NCI-H2227 (cell line): ENCODE measurements at regions not wholly inside any gene's neighbourhood (a gene's known extent, or its start where the extent isn't known, plus 50 kb on each side); places are given as distances from the start of the nearest gene placed in this dataset.
"Not testable (repeated sequence)": the region's sequence is repeated elsewhere in the genome, so short reads cannot be mapped to it uniquely, and the experiment has no call there.

Experiments used
- DNase-seq: peaks from one replicate; lab custom pipeline; 2025; ENCODE audit not compliant: unreplicated experiment; lab: John Stamatoyannopoulos, UW

DNA sequence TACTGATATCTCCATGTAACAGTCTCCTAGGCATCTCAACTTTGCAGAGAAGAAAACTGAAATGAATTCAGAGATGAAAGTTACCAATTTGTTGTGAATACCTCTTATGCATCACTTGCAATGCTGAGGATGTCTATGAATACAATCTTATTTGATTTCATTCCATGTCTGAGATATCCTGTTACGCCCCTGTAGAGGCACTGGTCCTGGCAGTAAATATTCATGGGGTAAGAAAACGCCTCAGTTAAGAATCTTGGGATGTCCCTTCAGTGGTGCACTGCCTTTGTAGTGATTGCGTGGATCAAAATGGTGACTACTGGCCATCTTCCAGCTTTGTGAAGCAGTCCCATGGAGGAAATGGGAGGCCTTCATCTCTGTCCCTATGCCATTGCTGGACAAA, 229.1 kb upstream of the C9orf72 start:
- no peak for DNase-seq

DNA sequence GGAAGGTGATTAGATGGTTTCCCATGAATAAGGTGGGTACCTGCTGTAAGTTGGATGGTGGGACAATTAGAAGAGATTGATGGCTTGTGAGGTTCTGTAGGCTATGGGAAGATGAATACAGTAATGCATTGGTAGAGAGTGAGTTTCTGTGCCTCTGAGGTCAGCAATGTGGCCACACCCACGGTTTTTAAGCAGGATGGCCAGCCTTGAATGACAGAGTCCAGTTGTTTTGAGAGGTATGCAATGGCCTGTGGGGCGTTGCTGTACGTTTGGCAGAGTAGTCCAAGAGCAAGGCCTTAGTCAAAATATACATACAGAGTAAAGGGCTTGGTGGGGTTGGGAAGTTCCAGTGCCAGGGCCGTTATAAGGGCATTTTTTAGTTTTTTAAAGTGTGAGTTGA, 235.6 kb upstream of the C9orf72 start:
- no peak for DNase-seq

DNA sequence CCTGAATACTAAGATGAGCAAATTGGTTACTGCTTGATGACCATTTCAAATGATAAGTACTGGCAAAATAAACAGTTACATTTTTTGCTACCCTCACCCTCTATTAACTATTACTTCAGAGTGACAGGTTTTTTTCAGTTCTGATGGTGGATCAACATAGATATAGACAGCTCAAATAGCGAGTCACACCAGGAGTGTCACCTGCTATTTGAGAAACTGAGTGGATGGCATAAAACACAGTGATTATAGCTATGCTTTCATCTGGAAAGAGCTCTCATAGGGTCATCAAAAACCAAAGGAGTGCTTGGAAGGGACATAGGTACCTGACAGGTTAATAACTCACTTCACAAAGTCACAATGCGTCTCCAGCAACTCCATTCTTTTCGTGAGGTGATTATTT, 244.5 kb upstream of the C9orf72 start:
- no peak for DNase-seq

DNA sequence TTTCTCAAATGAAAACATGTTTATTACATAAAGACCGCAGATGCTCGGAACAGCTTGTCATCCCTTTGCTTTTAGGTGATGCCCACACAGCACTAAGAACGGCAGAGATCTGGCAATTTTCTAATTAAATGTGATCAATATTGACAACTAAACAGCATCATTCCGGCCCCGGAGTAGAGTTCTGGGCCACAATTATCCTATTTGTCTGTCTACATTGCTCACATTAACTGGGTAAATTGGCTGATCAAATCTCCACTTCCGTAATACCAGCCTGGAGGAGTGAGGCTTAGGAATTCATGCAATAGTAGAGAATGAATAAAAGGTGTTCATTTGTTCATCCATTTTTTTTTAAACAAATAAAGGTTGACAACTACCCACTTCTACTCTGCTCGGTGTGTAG, 245.1 kb upstream of the C9orf72 start:
- no peak for DNase-seq

DNA sequence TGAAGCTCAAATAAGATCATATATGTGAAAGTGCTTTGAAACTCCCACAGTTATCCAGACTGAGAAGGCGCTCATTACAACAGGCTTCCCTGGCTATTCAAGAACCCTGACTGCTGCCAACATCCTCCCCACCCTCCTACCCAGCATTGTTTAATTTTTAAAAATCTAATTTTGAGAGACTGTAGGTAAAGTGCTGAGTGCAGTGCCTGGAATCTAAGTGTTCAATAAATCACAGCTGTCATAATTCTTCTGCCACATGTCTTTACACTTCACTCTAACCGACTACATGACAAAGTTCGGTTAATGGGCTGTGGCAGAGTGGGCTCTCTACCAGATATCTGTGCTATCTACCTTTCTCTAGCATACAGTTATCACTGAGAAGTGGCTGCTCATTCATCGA, 255.6 kb upstream of the C9orf72 start:
- DNase-seq: no peak

DNA sequence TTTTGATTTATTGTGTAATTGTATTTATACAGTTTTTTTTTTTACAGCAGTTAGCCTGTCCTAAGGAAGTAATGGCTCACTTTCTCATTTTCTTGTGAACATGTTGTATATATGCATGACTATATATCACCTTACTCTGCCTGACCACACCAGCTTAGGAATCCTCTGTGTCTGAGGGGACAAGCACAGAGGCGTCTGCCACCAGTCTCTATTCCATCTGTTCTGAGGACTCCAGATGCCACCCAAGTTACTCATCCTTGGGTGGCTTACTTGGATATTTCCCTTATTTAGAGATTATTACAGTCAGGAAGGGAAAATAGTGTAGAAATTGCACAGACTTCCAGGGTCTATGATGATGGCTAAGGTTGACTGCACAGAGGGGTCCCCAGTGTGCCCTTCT, 256.3 kb upstream of the C9orf72 start:
- DNase-seq: no peak

DNA sequence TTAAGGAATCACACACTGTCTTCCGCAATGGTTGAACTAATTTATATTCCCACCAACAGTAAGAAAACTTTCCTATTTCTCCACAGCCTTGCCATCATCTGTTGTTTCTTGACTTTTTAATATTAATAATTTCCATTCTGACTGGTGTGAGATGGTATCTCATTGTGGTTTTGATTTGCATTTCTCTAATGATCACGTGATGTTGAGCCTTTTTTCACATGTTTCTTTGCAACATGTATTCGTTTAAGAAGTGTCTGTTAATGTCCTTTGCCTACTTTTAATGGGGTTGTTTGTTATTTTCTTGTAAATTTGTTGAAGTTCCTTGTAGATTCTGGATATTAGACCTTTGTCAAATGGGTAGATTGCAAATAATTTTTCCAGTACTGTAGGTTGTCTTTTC, 258.8 kb upstream of the C9orf72 start:
- not testable (repeated sequence) for DNase-seq

DNA sequence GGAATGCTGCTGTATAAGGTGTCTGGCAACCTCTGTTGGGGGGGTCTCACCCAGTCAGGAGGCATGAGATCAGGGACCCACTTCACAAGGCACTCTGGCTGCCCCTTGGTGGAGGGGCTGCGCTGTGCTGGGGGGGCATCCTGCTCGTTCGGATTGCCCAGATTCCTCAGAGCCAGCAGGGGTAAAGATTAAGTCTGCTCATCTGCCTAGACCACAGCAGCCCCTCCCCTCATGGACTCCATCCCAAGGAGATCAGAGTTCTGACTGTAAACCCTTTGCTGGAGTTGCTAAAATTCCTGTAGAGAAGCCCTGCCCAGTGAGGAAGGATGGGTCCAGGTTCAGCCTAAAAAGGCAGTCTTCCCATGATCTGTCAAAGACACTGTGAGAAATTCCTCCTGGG, 262.0 kb upstream of the C9orf72 start:
- DNase-seq: no peak

DNA sequence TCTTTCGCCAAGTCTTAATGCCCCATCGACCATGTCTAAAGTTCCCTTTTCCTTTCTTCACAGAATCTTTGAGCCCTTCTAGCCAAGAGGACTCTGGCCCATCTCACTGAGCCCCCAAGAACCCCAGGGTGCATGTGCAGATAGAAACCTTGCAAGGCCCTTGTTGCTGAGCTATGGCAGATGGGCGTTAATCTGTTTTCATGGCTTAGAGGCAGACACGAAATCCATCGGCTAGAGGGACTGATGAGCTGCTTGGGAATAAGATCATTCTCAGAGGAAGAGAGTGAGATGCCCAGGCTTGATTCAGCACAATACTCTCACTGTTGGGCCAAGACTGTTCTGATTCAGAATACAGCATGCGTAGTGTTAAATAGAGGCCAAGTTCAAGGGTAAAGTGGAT, 262.5 kb upstream of the C9orf72 start:
- no peak for DNase-seq

DNA sequence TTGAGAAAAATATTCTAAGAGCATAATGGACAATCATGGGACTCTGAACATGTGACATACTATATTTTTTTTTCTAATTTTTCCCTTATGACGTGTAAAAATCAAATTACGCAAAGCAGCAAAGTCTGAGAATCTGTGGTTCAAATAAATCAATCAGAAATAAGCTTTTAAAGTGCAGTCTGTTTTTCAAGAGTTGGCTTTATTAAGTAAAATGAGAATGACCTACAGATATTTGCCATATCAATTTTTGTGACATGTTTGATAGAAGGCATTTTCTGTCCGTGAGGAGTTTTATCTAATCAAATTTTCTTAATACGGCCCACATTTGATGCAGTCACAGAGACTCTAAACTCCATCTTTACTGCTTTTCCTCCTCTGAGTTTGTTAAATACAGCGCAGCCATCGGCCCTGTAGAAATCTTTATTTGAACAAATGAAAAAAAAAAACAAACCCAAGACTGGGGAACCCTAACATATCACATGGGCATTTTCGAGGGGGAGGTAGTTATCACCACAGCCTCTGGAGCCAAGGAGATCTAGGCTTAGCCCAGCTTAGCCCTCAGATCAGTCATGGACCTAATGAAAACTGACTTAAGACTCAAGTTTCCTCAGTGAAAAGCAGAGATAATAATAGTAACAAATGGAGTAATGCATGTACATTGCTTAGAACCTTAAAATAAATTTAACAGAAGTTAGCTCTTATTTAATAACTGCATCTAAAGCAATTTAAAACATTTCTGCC, 263.6 kb upstream of the C9orf72 start:
- DNase-seq: no peak

DNA sequence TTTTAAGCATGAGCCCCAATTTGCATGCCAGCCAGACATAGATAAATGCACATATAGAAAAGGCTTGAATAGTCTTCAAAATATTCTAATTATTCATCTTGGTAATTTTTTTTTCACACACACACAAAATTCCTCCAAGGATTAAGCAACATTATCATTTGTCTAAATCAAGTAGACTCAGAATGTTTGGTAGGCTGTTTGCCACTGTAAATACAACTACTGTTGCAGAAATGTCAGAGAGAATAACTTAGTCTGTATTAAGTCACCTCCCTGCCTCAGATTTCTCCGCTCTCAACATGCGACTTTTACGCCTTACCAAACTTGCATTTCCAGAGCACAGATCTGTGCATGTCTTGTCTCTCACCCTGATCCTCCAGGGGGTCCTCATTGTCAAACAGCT, 265.6 kb upstream of the C9orf72 start:
- DNase-seq: no peak

DNA sequence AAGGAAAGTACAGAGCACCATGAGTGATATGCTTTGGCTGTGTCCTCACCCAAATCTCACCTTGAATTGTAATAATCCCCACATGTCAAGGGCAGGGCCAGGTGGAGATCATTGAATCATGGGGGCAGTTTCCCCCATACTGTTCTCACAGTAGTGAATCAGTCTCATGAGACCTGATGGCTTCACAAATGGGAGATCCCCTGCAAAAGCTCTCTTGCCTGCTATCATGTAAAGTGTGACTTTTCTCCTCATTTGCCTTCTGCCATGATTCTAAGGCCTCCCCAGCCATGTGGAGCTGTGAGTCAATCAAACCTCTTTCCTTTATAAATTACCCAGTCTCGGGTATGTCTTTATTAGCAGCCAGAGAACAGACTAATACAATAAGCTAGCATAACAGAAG, 266.5 kb upstream of the C9orf72 start:
- DNase-seq: not testable (repeated sequence)

DNA sequence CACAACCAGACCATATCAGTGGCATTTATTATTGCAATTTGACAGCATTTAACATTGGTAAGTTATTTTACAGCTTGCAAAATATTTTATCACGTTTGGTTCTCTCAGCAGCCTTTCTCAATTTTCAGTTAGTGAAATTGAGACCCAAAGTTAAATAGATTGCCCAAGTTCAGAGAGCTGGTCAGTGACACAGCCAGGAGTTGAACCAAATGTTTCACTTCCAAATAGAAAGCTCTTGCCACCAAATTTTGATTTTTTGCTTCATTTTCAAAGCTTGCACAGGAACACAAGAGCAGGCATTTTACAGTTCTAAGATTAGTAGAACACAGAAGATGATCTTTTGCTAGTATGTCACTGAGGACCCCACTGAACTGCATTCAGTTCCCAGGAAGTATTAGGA, 271.5 kb upstream of the C9orf72 start:
- DNase-seq: no peak

DNA sequence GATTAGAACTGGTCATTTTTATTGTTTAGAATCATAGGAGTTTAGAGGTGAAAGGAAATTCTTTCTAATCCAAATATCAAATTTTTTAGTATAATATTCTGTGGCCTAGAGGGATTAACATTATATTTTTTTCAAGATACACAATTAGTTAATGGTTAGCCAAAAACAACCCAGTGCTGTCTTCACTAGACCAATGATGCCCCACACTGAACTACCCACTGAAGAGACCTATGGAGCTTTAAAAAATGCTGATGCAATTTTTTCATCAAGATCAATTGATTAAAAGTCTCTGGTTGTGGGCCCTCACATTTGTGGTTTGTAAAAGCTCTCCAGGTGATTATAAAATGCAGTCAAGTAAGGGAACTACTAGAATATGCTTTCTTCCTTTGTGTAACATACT, 274.1 kb upstream of the C9orf72 start:
- DNase-seq: no peak

DNA sequence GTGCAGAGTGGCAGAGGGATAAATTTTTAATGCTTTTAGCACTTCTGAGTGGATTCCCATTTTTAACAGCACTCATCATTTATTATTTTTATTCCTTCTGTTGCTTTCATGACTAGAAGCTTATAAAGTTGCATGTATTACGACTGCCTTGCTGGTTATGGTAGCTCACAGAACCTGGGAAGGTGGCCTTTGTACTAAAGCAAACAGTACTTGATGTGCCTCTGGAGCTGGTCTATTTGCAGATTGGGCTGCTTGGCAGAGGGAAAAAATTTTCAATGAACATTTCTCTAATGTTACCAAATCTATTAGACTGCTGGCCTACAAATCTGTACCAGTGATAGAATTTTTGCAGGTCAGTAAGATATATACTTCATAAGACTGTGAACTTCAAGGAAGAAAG, 274.5 kb upstream of the C9orf72 start:
- no peak for DNase-seq

DNA sequence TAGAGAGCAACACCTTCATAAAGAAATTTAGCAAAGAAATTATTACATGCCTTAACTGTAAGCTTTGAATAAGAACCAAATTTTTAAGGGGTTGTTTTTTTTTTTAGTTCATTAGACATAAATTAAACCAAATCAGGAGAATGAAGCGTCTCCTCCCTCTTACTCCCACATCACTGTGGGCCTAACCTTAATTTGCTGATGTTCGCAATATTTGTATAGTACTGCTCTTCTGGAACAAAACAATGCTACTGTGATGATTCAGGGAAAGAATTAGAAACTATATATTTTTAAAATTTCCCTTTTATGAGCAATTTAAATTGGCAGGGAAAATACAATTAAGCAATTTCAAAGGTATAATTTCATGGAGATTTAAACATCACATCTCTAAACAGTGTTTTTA, 275.0 kb upstream of the C9orf72 start:
- DNase-seq: no peak

DNA sequence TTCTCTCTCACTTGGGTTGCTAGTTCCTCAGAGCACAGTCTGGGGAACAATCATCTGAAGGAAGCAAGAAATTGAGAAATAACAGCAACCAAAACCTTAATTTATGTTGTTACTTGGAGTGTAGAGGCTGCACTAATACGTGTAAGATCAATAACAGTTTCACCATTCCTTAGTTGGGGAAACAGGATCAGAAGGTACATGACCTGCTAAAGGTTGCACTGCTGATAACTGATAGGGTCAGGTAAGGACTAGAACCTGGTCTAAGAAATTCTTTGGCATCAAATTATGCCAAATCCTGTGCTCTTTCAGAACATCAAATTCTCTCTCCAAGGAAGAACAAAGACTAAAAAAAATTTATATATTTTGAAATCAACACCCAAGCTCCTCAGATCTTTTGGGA, 278.6 kb upstream of the C9orf72 start:
- no peak for DNase-seq

DNA sequence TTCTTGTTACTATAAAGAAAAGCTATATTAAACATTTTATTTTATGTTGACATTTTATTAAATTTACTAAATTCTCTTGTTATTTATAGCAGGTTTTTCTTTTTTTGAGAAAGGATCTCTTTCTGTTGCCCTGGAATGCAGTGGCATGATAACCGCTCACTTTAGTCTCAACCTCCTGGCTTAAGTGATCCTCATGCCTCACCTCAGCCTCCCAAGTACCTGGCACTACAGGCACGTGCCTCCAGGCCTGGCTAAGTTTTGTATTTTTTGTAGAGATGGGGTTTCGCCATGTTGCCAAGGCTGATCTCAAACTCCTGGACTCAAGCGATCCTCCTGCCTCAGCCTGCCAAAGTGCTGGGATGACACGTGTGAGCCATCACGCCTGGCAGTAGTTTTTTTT, 280.2 kb upstream of the C9orf72 start:
- no peak for DNase-seq

DNA sequence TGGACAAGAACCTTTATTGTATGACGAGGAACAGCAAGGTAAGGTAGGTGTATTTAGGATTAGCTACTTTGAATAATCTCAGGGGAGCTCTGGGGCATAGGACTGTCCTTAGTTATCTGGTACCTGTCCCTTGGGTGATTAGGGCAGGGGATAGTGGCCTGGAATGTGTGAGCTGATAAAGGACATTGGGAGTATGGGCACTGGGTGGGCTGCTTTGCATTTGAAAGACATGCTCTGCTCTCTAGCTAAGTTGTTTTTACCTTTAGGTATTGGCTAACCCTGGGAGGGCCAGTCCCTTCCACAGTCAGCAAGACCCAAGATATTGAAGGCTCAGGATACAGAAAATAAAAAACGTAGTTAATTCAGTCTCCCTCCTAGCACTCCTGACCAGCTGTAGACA, 282.8 kb upstream of the C9orf72 start:
- DNase-seq: no peak

DNA sequence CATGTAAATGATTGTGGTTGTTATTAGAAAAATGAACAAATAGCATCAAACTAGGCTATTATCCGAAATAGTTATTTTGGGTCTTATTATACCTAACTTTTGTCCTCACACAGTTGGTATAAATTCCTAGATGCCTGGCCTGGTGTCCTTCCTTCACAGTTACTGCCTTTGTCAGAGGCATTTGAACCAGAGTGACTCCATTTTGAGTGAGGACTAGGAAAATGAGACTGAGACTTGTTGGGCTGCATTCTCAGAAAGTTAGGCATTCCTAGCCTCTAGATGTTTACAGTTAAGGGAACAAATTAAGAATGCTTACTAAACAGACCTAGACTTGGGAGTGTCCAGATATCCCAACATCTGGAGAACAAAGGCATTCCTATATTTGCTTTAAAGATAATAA, 283.5 kb upstream of the C9orf72 start:
- DNase-seq: no peak

DNA sequence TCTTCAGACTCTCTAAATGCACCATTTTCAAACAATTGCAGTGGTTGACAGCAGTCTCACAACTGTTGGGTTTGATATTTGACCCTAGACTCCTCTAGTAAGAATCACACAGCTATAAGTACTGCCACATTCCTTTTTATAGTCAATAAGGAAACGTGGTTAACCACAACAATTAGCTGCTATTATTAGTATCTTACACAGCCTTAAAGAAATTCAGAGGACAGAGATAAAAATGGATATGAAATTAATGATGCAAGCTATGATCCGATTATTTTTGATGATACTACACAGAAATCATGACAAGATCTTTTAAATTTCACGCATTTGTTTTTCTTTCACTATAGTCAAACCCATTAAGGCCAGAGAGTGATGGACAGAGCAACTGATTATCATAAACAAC, 288.6 kb upstream of the C9orf72 start:
- DNase-seq: no peak

DNA sequence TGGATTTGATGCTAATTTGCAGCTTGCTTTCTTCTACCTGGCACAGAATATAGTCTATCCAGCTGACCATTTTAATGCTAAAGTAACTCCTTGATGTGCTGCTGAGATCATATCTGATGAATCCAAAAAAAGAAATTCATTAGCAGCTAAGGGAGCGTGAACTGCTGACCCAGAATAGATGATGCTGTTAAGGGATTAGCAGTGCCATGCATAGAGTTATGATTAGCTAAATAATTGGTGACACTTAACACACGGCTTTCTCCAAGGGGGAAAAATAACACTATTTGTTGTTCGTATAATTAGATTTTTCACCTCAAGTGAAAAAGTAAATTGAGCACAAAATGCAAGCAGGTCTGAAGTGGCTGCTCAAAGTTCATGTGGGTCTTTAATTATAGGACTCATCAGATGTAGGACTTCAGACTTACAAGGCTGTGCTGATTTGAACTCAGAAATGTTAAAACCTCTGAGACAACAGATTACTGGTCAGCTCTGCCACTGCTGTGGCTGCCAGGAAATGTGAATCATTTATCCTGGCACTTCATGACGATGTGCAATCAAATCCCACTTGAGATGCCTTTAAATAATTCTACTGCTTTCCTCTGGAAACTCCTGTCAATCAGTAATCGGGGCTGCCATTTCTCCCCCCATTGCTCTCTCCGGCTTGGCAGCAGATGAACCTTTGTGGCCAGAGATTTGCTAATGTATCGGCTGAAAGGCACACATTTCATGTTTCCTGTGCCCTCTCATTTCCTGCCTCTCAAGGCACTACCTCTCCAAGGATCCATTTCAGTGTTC, 291.6 kb upstream of the C9orf72 start:
- DNase-seq: no peak

DNA sequence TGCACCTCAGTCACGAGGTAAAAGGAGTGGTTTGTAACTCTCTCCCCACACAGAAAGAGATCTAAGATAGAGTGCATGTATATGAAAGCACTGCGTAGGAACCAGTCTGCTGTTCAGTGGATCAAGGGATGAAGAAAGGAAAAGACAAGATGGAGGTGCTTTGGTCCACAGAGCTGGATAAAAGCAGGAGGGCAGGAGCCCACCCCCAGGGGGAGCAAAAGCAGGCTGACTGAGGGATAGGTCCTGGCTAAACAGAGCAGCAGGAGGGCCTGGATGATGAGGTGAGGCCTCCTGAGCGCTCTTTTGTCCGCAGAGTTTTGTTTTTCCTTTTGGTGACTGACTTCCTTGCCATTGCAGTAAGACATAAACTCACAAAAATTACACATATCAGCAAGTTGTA, 293.5 kb upstream of the C9orf72 start:
- no peak for DNase-seq
